ENCODE measurements at regions not wholly inside any gene's neighbourhood (a gene's known extent, or its start where the extent isn't known, plus 50 kb on each side); places are given as distances from the start of the nearest gene placed in this dataset.

- no peak for DNase-seq (ENCODE audit: low read depth)
Measured at GRCh38 chr18:40875101-40875615, 1079.9 kb upstream of the PIK3C3 start.

GRCh38 chr18:40874233-40874632 lies 1080.8 kb upstream of the PIK3C3 start:
- DNase-seq (ENCODE audit: low read depth): no peak

- DNase-seq (ENCODE audit: low read depth): no peak
Measured at GRCh38 chr18:40868110-40868858, 1086.8 kb upstream of the PIK3C3 start.

DNA sequence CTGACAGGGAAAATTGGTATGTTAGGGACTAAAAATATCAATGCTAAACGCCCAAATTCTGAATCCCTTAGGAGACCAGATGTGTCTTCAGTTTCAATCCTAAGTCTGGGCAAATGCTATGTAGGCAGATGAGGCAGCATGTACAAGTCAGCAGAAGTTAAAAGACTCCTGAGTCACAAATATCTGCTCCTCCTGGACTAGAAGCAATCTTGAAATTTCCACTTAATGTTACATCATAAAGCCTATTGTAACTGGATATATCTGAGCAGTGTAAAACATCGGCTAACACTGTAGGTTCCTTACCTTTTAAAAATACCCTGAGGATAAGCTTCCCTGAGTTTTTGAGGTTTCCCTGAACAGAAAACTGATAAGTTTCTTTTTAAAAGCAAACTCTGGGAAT lies 1087.6 kb upstream of the PIK3C3 start:
- DNase-seq (ENCODE audit: low read depth): no peak

DNA sequence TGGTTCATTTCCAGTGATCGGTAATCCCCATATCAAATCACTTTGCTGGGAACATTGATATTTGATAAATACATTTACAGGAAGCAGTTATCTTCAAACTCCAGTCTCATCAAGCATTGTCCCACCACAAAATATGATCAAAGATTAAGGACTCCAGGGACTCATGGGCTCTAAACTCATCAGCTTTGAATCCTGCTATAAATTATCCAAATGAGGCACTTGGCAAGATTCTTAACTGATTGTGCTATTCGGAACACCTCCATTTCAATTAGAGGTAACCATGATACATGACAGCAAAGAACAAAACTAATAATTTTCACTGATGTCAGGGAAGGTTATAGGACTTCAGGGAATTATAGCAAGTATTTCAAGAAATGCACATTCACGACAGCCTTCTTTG lies 1088.1 kb upstream of the PIK3C3 start:
- no peak for DNase-seq (ENCODE audit: low read depth)

- no peak for DNase-seq (ENCODE audit: low read depth)
Measured at GRCh38 chr18:40866013-40866645, 1088.9 kb upstream of the PIK3C3 start.

DNA sequence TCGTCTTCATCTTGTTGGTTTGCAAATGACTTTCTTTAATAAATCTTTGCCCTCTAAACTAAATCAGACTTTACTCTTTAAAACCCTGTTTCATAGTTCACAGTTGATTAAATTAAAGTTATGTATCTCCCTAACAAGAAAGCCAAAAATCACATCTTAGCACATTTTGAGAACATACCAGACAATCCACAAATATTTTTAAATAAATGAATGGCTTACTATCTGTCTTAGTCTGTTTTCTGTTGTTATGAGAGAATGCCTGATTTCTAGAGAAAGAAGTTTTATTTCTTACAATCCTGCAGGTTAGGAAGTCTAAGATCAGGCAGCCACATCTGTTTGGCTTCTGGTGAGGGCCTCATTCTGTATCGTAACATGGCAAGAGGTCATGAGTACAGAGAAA lies 1090.2 kb upstream of the PIK3C3 start:
- no peak for DNase-seq (ENCODE audit: low read depth)

DNA sequence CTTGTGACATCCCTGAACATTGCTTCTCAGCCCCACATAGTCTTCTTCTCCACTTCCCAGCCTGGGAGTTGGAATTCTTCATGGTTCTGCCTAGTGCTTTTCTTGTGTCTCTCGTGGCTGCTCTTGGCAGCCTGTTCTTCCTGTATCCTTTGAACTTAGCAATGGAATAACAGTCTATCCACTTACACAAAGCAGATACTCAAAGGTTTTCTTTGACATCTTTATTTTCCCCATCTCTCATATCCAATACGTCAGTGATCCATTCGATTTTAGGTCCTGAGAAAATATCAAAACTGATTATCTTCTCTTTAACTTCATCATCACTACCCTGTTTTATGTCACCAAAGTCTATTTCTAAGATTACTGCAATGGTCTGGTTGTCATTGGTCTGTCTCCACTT lies 1091.2 kb upstream of the PIK3C3 start:
- DNase-seq (ENCODE audit: low read depth): no peak

GRCh38 chr18:40860189-40860588 lies 1094.8 kb upstream of the PIK3C3 start:
- DNase-seq (ENCODE audit: low read depth): no peak

- no peak for DNase-seq (ENCODE audit: low read depth)
Measured at GRCh38 chr18:40855661-40856060, 1099.4 kb upstream of the PIK3C3 start.

DNA sequence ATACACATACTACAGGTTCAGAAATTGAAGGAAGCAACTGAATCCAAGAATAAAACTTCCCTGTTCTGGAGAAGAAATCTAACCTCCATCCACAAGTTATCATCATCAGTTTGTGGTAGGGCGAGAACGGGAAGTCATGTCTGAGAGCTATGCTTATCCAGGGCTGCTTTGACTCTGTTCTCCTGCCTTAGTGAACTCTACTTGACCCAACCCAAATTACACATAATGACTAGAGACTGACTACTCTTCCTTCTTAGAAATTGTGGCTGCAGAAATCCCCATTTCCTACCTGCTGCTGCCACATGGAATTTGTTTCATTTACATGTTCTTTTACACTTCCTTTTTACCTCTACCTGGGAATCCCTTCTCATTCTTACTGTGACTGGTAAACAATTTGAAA lies 1102.6 kb upstream of the PIK3C3 start:
- no peak for DNase-seq (ENCODE audit: low read depth)

- no peak for DNase-seq (ENCODE audit: low read depth)
Measured at GRCh38 chr18:40851014-40851429, 1104.0 kb upstream of the PIK3C3 start.

DNA sequence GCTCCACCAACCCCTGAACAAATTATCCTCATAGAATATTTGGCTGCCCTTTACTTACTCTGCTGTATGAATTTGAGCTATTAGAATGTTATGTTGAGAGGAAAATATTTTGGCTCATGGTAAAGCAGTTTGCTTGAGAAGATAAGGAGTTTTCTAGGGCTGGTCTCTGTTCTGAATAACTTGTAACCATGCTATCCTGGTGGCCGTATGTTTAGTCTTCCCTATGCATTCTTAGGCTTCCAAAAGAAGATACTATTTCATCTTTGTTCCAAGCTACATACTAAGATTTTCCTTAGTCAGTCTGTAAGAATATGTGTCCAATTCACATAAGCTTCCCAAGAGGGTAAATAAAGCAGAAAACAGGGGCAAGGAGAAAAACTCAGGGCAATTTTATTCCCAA lies 1105.1 kb upstream of the PIK3C3 start:
- DNase-seq (ENCODE audit: low read depth): no peak

DNA sequence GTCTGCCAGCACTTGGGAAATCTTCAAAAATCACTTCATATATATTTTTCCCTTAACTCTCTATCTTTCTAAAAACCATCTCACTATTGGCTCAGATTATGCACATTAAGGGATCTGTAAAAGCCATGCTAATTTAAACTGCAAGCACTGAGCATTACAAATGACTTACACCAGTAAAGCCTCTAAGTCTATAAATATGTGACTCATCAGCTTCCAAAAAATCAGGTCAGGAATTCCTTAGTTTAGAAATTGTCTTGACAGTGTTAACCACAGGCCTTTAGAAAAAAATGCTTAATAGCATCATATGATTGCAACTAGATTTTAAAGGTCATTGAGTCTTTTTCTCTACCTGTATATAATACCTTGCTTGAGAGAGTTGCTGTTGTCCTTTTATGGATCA lies 1113.6 kb upstream of the PIK3C3 start:
- no peak for DNase-seq (ENCODE audit: low read depth)

- DNase-seq (ENCODE audit: low read depth): no peak
Measured at GRCh38 chr18:40841063-40841462, 1114.0 kb upstream of the PIK3C3 start.

GRCh38 chr18:40832362-40832761 lies 1122.7 kb upstream of the PIK3C3 start:
- no peak for DNase-seq (ENCODE audit: low read depth)

DNA sequence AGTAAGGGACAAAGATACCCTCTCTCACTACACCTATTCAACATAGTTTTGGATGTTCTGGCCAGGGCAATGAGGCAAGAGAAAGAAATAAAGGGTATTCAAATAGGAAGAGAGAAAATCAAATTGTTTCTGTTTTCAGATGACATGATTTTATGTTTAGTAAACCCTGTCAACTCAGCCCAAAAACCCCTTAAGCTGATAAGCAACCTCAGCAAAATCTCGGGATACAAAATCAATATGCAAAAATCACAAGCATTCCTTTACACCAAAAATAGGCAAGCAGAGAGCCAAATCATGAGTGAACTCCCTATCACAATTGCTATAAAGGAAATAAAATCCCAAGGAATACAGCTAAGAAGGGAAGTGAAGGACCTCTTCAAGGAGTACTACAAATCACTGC lies 1130.7 kb upstream of the PIK3C3 start:
- no peak for DNase-seq (ENCODE audit: low read depth)

GRCh38 chr18:40821596-40822243 lies 1133.3 kb upstream of the PIK3C3 start:
- no peak for DNase-seq (ENCODE audit: low read depth)

GRCh38 chr18:40812981-40813515 lies 1142.0 kb upstream of the PIK3C3 start:
- no peak for DNase-seq (ENCODE audit: low read depth)

DNA sequence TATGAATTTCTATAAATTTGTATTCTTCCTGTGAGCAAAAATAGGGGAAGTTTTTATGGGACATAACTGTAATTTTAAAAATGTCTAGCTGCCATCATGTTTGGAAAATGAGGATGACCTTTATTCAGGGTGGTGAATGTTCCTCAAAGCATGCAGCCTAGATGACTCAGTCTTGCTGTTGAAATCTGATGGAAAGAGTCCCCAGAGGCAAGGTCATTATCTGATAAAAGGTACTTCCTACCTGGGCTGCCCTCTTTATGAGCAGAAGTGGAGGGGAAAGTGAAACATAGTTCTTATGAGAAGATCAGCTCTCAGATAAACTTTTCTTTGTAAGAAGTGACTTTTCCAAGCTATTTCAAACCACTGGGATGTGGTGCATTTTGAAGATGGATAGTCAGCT lies 1144.7 kb upstream of the PIK3C3 start:
- no peak for DNase-seq (ENCODE audit: low read depth)

DNA sequence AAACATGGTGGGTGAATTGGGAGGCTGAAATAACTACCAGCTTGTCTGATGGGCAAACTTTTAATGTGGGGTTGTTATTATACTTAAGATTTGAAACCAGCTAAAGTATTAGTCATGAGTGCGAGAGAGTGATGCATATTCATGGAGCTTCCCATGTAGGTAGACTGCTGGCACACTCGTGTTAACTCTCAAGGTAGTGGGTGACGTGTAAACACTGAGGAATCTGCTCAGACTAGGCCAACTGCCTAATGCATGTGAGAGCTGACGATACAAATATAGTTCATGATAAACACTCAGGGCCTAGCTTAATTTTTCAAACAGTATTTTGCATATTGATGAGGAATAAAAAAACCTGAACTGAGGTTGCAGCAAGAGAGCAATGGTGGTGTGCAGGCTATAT lies 1165.7 kb upstream of the PIK3C3 start:
- DNase-seq (ENCODE audit: low read depth): no peak

GRCh38 chr18:40782453-40783130 lies 1172.4 kb upstream of the PIK3C3 start:
- no peak for DNase-seq (ENCODE audit: low read depth)
